ENCODE measurements at regions not wholly inside any gene's neighbourhood (a gene's known extent, or its start where the extent isn't known, plus 50 kb on each side); places are given as distances from the start of the nearest gene placed in this dataset.

DNA sequence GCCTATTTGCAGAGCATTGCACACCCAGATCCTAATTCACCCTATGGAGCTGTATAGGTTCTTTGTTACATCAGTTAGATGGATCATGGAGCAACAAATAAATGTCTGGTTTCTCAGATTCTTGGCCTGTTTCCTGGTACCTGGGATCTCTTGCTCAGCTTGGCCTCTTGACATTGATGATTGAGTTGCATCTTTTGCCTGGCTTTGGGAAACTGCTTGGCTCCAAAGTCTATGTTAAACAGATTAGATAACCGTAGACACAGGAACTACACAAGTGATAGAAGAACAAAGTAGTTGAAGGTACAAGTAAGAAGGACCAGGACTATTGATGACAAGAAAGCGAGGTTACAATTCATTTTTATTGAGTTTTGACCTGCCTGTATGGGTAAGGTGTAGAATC lies 77.3 kb downstream of the TMEM100 start:
- Histone ChIP-seq H3K4me3 (ENCODE audit: low read length) (no peak overlapping the region), H3K9me3 (replicated peaks; ENCODE audit: insufficient read depth, low read length) (no peaks in the 10 kb centered on the region), H3K9ac (ENCODE audit: low read length) (no peak overlapping the region), H3K4me2 (ENCODE audit: low read depth, low read length) (no peak overlapping the region), H3K27ac (ENCODE audit: low read length) (no peak overlapping the region), H3K27me3 (replicated peaks; ENCODE audit: insufficient read depth, low read length) (no peaks in the 10 kb centered on the region), H3K79me2 (ENCODE audit: low read length) (no peaks in the 10 kb centered on the region), H4K20me1 (ENCODE audit: insufficient read depth, low read length) (no peaks in the 10 kb centered on the region), H3K4me1 (ENCODE audit: low read length) (no peaks in the 10 kb centered on the region), H3F3A (ENCODE audit: insufficient read depth, low read length) (no peaks in the 10 kb centered on the region), H2AFZ (ENCODE audit: low read length) (no peak overlapping the region), H3K36me3 (replicated peaks; ENCODE audit: insufficient read depth, low read length) (no peaks in the 10 kb centered on the region), H3K9me2 (replicated peaks; ENCODE audit: insufficient read depth, low read length) (no peaks in the 10 kb centered on the region)
- DNase-seq: no peak
- TF ChIP-seq EZH2phosphoT487 (IDR thresholded peaks at IDR 0.05; ENCODE audit: low read length) (no peak), EZH2 (optimal IDR thresholded peaks at IDR 0.05; ENCODE audit: low read depth, low read length) (no peak)

- Histone ChIP-seq H2AFZ (ENCODE audit: low read length) (no peak overlapping the region), H3K36me3 (replicated peaks; ENCODE audit: insufficient read depth, low read length) (no peaks in the 10 kb centered on the region), H3K4me2 (ENCODE audit: low read depth, low read length) (no peak overlapping the region), H3K79me2 (ENCODE audit: low read length) (no peaks in the 10 kb centered on the region), H3K4me1 (ENCODE audit: low read length) (no peaks in the 10 kb centered on the region), H3F3A (ENCODE audit: insufficient read depth, low read length) (no peaks in the 10 kb centered on the region), H3K9ac (ENCODE audit: low read length) (no peak overlapping the region), H3K9me3 (replicated peaks; ENCODE audit: insufficient read depth, low read length) (no peaks in the 10 kb centered on the region), H3K27ac (ENCODE audit: low read length) (no peak overlapping the region), H3K9me2 (replicated peaks; ENCODE audit: insufficient read depth, low read length) (no peaks in the 10 kb centered on the region), H3K4me3 (ENCODE audit: low read length) (no peak overlapping the region), H4K20me1 (ENCODE audit: insufficient read depth, low read length) (no peaks in the 10 kb centered on the region), H3K27me3 (replicated peaks; ENCODE audit: insufficient read depth, low read length) (no peaks in the 10 kb centered on the region)
- no peak for DNase-seq
- TF ChIP-seq EZH2phosphoT487 (IDR thresholded peaks at IDR 0.05; ENCODE audit: low read length) (no peak), CTCF (IDR thresholded peaks at IDR 0.05; ENCODE audit: low read length) (no peak), EZH2 (optimal IDR thresholded peaks at IDR 0.05; ENCODE audit: low read depth, low read length) (no peak)
Measured at GRCh38 chr17:55644346-55644745, 78.3 kb downstream of the TMEM100 start.

GRCh38 chr17:55642741-55643140 lies 79.9 kb downstream of the TMEM100 start:
- H3K4me3 ChIP-seq (ENCODE audit: low read length): no peak overlapping the region
- no peaks in the 10 kb centered on the region for H3K9me3 ChIP-seq (replicated peaks; ENCODE audit: insufficient read depth, low read length)
- no peak overlapping the region for H3K27ac ChIP-seq (ENCODE audit: low read length)
- no peak overlapping the region for H3K4me2 ChIP-seq (ENCODE audit: low read depth, low read length)
- H2AFZ ChIP-seq (ENCODE audit: low read length): no peak overlapping the region
- H3K79me2 ChIP-seq (ENCODE audit: low read length): no peaks in the 10 kb centered on the region
- no peaks in the 10 kb centered on the region for H3F3A ChIP-seq (ENCODE audit: insufficient read depth, low read length)
- no peak for DNase-seq
- no peaks in the 10 kb centered on the region for H3K4me1 ChIP-seq (ENCODE audit: low read length)
- H4K20me1 ChIP-seq (ENCODE audit: insufficient read depth, low read length): no peaks in the 10 kb centered on the region
- no peak for TF ChIP-seq CTCF (IDR thresholded peaks at IDR 0.05; ENCODE audit: low read length)
- H3K27me3 ChIP-seq (replicated peaks; ENCODE audit: insufficient read depth, low read length): no peaks in the 10 kb centered on the region
- H3K9me2 ChIP-seq (replicated peaks; ENCODE audit: insufficient read depth, low read length): no peaks in the 10 kb centered on the region
- no peak overlapping the region for H3K9ac ChIP-seq (ENCODE audit: low read length)
- H3K36me3 ChIP-seq (replicated peaks; ENCODE audit: insufficient read depth, low read length): no peaks in the 10 kb centered on the region

DNA sequence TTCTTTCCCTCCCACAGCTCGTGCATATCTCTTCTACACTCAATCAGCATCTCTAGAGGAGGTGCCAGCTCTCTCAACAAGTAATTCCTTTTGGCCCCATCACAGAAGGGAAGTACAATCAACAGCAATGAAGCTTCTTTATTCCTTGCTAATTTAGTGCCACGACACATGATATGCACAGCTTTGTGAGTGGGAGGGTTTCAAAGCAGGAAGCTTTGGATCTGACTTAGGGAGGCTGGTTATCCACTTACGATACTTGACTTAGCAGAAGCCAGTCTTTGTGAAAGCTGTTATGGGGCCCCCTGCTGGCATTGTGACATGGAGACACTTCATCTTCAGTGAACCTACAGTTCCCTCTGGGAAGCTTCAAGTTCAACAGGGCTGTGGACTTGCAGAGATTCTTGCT lies 81.0 kb downstream of the TMEM100 start:
- Histone ChIP-seq H3K4me3 (ENCODE audit: low read length) (no peak overlapping the region), H2AFZ (ENCODE audit: low read length) (no peak overlapping the region)
- TF ChIP-seq CTCF (IDR thresholded peaks at IDR 0.05; ENCODE audit: low read length) (peak; percentile 62), EZH2 (optimal IDR thresholded peaks at IDR 0.05; ENCODE audit: low read depth, low read length) (no peak), EZH2phosphoT487 (IDR thresholded peaks at IDR 0.05; ENCODE audit: low read length) (no peak)

More for the DNA sequence above, 81.0 kb downstream of the TMEM100 start:
- H3K9me3 ChIP-seq (replicated peaks; ENCODE audit: insufficient read depth, low read length): no peaks in the 10 kb centered on the region
- no peak overlapping the region for H3K4me2 ChIP-seq (ENCODE audit: low read depth, low read length)
- no peaks in the 10 kb centered on the region for H3K9me2 ChIP-seq (replicated peaks; ENCODE audit: insufficient read depth, low read length)
- no peak overlapping the region for H3K27ac ChIP-seq (ENCODE audit: low read length)
- H4K20me1 ChIP-seq (ENCODE audit: insufficient read depth, low read length): no peaks in the 10 kb centered on the region
- H3K79me2 ChIP-seq (ENCODE audit: low read length): no peaks in the 10 kb centered on the region
- no peaks in the 10 kb centered on the region for H3K36me3 ChIP-seq (replicated peaks; ENCODE audit: insufficient read depth, low read length)
- peak; percentile 45 for DNase-seq
- H3K27me3 ChIP-seq (replicated peaks; ENCODE audit: insufficient read depth, low read length): no peaks in the 10 kb centered on the region
- H3K4me1 ChIP-seq (ENCODE audit: low read length): no peaks in the 10 kb centered on the region
- no peak overlapping the region for H3K9ac ChIP-seq (ENCODE audit: low read length)
- no peaks in the 10 kb centered on the region for H3F3A ChIP-seq (ENCODE audit: insufficient read depth, low read length)
